ENCODE measurements at regions not wholly inside any gene's neighbourhood (a gene's known extent, or its start where the extent isn't known, plus 50 kb on each side); places are given as distances from the start of the nearest gene placed in this dataset.

DNA sequence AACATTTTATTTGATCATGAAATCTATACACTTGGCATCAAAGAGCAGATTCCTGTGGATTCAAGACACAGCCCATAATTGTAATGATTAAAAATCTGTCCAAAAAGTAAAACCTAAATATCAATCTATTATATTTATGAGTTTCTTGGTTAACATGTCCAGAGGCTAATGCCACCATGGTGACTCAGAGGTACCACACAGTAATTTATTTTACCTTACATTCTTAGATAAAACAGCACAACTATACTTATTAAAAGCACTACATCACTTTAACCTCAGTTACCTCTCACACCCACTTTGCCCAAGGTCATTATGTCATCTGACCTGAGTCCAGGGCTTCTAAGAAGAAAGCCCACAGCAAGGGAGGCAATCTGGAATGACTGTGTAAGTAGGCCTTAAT, 519.2 kb downstream of the RASEF start:
- TF ChIP-seq, protein P1, sequence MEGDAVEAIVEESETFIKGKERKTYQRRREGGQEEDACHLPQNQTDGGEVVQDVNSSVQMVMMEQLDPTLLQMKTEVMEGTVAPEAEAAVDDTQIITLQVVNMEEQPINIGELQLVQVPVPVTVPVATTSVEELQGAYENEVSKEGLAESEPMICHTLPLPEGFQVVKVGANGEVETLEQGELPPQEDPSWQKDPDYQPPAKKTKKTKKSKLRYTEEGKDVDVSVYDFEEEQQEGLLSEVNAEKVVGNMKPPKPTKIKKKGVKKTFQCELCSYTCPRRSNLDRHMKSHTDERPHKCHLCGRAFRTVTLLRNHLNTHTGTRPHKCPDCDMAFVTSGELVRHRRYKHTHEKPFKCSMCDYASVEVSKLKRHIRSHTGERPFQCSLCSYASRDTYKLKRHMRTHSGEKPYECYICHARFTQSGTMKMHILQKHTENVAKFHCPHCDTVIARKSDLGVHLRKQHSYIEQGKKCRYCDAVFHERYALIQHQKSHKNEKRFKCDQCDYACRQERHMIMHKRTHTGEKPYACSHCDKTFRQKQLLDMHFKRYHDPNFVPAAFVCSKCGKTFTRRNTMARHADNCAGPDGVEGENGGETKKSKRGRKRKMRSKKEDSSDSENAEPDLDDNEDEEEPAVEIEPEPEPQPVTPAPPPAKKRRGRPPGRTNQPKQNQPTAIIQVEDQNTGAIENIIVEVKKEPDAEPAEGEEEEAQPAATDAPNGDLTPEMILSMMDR (IDR thresholded peaks at IDR 0.05; ENCODE audit: poor library complexity, severe bottlenecking) = no peak
- TF ChIP-seq EZH2 (IDR thresholded peaks at IDR 0.05; ENCODE audit: borderline replicate concordance, insufficient read depth, low read length, poor library complexity, severe bottlenecking) = no peak
- TF ChIP-seq RAD21 (conservative IDR thresholded peaks at IDR 0.05) = no peak
- TF ChIP-seq POLR2AphosphoS5 (IDR thresholded peaks at IDR 0.05) = no peak
- no peak for TF ChIP-seq EP300 (conservative IDR thresholded peaks at IDR 0.05; ENCODE audit: poor library complexity, severe bottlenecking)
- no peak for TF ChIP-seq TAF1 (IDR thresholded peaks at IDR 0.05; ENCODE audit: low read depth)
- TF ChIP-seq, protein P2, sequence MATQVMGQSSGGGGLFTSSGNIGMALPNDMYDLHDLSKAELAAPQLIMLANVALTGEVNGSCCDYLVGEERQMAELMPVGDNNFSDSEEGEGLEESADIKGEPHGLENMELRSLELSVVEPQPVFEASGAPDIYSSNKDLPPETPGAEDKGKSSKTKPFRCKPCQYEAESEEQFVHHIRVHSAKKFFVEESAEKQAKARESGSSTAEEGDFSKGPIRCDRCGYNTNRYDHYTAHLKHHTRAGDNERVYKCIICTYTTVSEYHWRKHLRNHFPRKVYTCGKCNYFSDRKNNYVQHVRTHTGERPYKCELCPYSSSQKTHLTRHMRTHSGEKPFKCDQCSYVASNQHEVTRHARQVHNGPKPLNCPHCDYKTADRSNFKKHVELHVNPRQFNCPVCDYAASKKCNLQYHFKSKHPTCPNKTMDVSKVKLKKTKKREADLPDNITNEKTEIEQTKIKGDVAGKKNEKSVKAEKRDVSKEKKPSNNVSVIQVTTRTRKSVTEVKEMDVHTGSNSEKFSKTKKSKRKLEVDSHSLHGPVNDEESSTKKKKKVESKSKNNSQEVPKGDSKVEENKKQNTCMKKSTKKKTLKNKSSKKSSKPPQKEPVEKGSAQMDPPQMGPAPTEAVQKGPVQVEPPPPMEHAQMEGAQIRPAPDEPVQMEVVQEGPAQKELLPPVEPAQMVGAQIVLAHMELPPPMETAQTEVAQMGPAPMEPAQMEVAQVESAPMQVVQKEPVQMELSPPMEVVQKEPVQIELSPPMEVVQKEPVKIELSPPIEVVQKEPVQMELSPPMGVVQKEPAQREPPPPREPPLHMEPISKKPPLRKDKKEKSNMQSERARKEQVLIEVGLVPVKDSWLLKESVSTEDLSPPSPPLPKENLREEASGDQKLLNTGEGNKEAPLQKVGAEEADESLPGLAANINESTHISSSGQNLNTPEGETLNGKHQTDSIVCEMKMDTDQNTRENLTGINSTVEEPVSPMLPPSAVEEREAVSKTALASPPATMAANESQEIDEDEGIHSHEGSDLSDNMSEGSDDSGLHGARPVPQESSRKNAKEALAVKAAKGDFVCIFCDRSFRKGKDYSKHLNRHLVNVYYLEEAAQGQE (IDR thresholded peaks at IDR 0.05; ENCODE audit: borderline replicate concordance) = no peak
